Sigmoid colon (tissue), 6 donors: ENCODE measurements at regions not wholly inside any gene's neighbourhood (a gene's known extent, or its start where the extent isn't known, plus 50 kb on each side); places are given as distances from the start of the nearest gene placed in this dataset.

Source experiments
- DNase-seq: peaks from one replicate; pipeline ENCODE4 v3.0.0-alpha.2; 2019
- H3K27ac ChIP-seq, 4 donors: fragments of 200-600 bp; sonication (generic); one replicate each; pipeline ENCODE4 v1.5.1; 2016 to 2019; ENCODE audit warnings: mild to moderate bottlenecking in 1 of 4
- H3K27me3 ChIP-seq, 3 donors: fragments of 200-600 bp; sonication (generic); one replicate each; pipeline ENCODE4 v1.5.1; 2019; ENCODE audit warnings: mild to moderate bottlenecking in 1 of 3
- H3K36me3 ChIP-seq, 4 donors: fragments of 200-600 bp; sonication (generic); one replicate each; pipeline ENCODE4 v1.5.1; 2016 to 2019
- H3K4me1 ChIP-seq, 4 donors: fragments of 200-600 bp; sonication (generic); one replicate each; pipeline ENCODE4 v1.5.1; 2017 to 2019
- H3K4me3 ChIP-seq, 4 donors: fragments of 200-600 bp; sonication (generic); one replicate each; pipeline ENCODE4 v1.5.1; 2017 to 2019; ENCODE audit warnings: mild to moderate bottlenecking in 2 of 4, moderate library complexity in 1 of 4
- H3K9me3 ChIP-seq, 4 donors: fragments of 200-600 bp in 3 of 4; sonication (generic) in 3 of 4; one replicate each; pipeline versions ENCODE4 v1.5.1 to v1.6.1; 2013 to 2019
- CTCF ChIP-seq, 4 experiments: fragments of 450-650 bp in 3 of 4; fragments of 200-600 bp in 1 of 4; IDR thresholded peaks; one replicate each; pipeline ENCODE4 v1.5.1; 2016 to 2019; ENCODE audit warnings: antibody characterized with exemption in 4 of 4, mild to moderate bottlenecking in 3 of 4, moderate library complexity in 2 of 4
- EP300 ChIP-seq, 4 donors: sonication (generic); formaldehyde crosslinking; IDR thresholded peaks; one replicate each; pipeline ENCODE4 v1.6.1; 2017; ENCODE audit warnings: antibody characterized with exemption in 4 of 4
- POLR2A ChIP-seq, 2 donors: fragments of 450-650 bp; IDR thresholded peaks; one replicate each; pipeline ENCODE4 v1.6.1; 2016; ENCODE audit warnings: antibody characterized with exemption in 2 of 2, mild to moderate bottlenecking in 2 of 2, moderate library complexity in 2 of 2
- POLR2AphosphoS5 ChIP-seq, 4 donors: sonication (generic); formaldehyde crosslinking; IDR thresholded peaks; one replicate each; pipeline ENCODE4 v1.6.1; 2017; ENCODE audit warnings: antibody characterized with exemption in 4 of 4
- WGBS, 2 donors: extraction: QIAGEN DNeasy Blood & Tissue Kit; methylation state at CpG; one replicate each; pipeline ENCODE4 v1.1.7; 2013; 5-methylcytosine and 5-hydroxymethylcytosine counted together
- intact Hi-C: fragments of 100-400 bp; cut with DNase I; formaldehyde crosslinking; loops from one replicate; pipeline ENCODE4 v1.15.1; 2023
- donor health status: healthy with polysubstance abuse.
- donor health status: healthy.

GRCh38 chr6:112799889-112800288, 452.8 kb downstream of the RFPL4B start:
- TF ChIP-seq CTCF (IDR thresholded peaks at IDR 0.05) (no peak), POLR2A (IDR thresholded peaks at IDR 0.05) (no peak), EP300 (IDR thresholded peaks at IDR 0.05) (no peak), POLR2AphosphoS5 (IDR thresholded peaks at IDR 0.05) (no peak)
- no peaks in the 10 kb centered on the region for H3K9me3 ChIP-seq
- no peak overlapping the region for H3K4me3 ChIP-seq
- intact Hi-C loops, result loop anchor here (2.0 kb wide), 1 partner anchor 39 kb away; no protein-coding TSS in a partner anchor
- H3K27me3 ChIP-seq, result no peaks in the 10 kb centered on the region
- H3K27ac ChIP-seq, result no peak overlapping the region
- H3K4me1 ChIP-seq, result no peaks in the 10 kb centered on the region
- WGBS, 2 donors, result 70 to 71% methylated on average over 1 of the region's 1 CpG
- no peaks in the 10 kb centered on the region for H3K36me3 ChIP-seq
- no peak for DNase-seq

- no peak overlapping the region for H3K4me3 ChIP-seq
- no peaks in the 10 kb centered on the region for H3K9me3 ChIP-seq
- H3K4me1 ChIP-seq, result no peaks in the 10 kb centered on the region
- H3K36me3 ChIP-seq, result no peaks in the 10 kb centered on the region
- no peak overlapping the region for H3K27ac ChIP-seq
- DNase-seq, result no peak
- H3K27me3 ChIP-seq, result no peaks in the 10 kb centered on the region
- no peak for TF ChIP-seq EP300 (IDR thresholded peaks at IDR 0.05)
- TF ChIP-seq POLR2AphosphoS5 (IDR thresholded peaks at IDR 0.05), result no peak
- no peak for TF ChIP-seq POLR2A (IDR thresholded peaks at IDR 0.05)
- TF ChIP-seq CTCF (IDR thresholded peaks at IDR 0.05), result no peak
- intact Hi-C loops, result no loop called here
- 92 to 96% methylated on average over 1 of the region's 1 CpG for WGBS, 2 donors
Measured at GRCh38 chr6:112800439-112800838, 453.3 kb downstream of the RFPL4B start.

- 83 to 93% methylated on average over 1 of the region's 1 CpG for WGBS, 2 donors
- H3K36me3 ChIP-seq, result no peaks in the 10 kb centered on the region
- no peak for DNase-seq
- H3K4me1 ChIP-seq, result no peaks in the 10 kb centered on the region
- intact Hi-C loops, result no loop called here
- H3K27me3 ChIP-seq, result no peaks in the 10 kb centered on the region
- no peak overlapping the region for H3K4me3 ChIP-seq
- H3K9me3 ChIP-seq, result no peaks in the 10 kb centered on the region
- H3K27ac ChIP-seq, result no peak overlapping the region
- no peak for TF ChIP-seq EP300 (IDR thresholded peaks at IDR 0.05)
- no peak for TF ChIP-seq POLR2AphosphoS5 (IDR thresholded peaks at IDR 0.05)
- no peak for TF ChIP-seq CTCF (IDR thresholded peaks at IDR 0.05)
- no peak for TF ChIP-seq POLR2A (IDR thresholded peaks at IDR 0.05)
Measured at GRCh38 chr6:112800916-112801315, 453.8 kb downstream of the RFPL4B start.

- Histone ChIP-seq H3K4me1 (no peaks in the 10 kb centered on the region), H3K27ac (no peak overlapping the region), H3K9me3 (no peaks in the 10 kb centered on the region), H3K27me3 (no peaks in the 10 kb centered on the region), H3K4me3 (no peak overlapping the region), H3K36me3 (no peaks in the 10 kb centered on the region)
- DNase-seq, result no peak
- TF ChIP-seq EP300 (IDR thresholded peaks at IDR 0.05) (no peak), POLR2AphosphoS5 (IDR thresholded peaks at IDR 0.05) (no peak), POLR2A (IDR thresholded peaks at IDR 0.05) (no peak), CTCF (IDR thresholded peaks at IDR 0.05) (no peak)
- intact Hi-C loops, result no loop called here
- WGBS, 2 donors, result 73 to 74% methylated on average over 3 of the region's 3 CpGs
Measured at GRCh38 chr6:112801468-112802080, 454.4 kb downstream of the RFPL4B start.

GRCh38 chr6:112802144-112802543, 455.0 kb downstream of the RFPL4B start:
- H3K4me3 ChIP-seq, result no peak overlapping the region
- no peaks in the 10 kb centered on the region for H3K9me3 ChIP-seq
- TF ChIP-seq POLR2A (IDR thresholded peaks at IDR 0.05) (no peak), EP300 (IDR thresholded peaks at IDR 0.05) (no peak), CTCF (IDR thresholded peaks at IDR 0.05) (no peak), POLR2AphosphoS5 (IDR thresholded peaks at IDR 0.05) (no peak)
- no peaks in the 10 kb centered on the region for H3K27me3 ChIP-seq
- H3K4me1 ChIP-seq, result no peaks in the 10 kb centered on the region
- WGBS, 2 donors, result 70 to 86% methylated on average over 1 of the region's 1 CpG
- H3K27ac ChIP-seq, result no peak overlapping the region
- H3K36me3 ChIP-seq, result no peaks in the 10 kb centered on the region
- intact Hi-C loops, result no loop called here
- DNase-seq, result no peak
